ENCODE measurements at regions not wholly inside any gene's neighbourhood (a gene's known extent, or its start where the extent isn't known, plus 50 kb on each side); places are given as distances from the start of the nearest gene placed in this dataset.
A peak's percentile ranks its signal among the peaks of the same experiment; 100 is the strongest.

- Histone ChIP-seq H3K4me2 (ENCODE audit: insufficient read depth, low read length) (no peak overlapping the region), H3K27me3 (ENCODE audit: insufficient read depth, low read length) (no peaks in the 10 kb centered on the region), H3K9me3 (ENCODE audit: low read depth, low read length) (peaks cover 2% of the 10 kb centered on the region), H4K20me1 (ENCODE audit: insufficient read depth, low read length) (no peaks in the 10 kb centered on the region), H3K4me3 (ENCODE audit: insufficient read depth, low read length) (no peak overlapping the region), H2AFZ (ENCODE audit: low read length) (no peak overlapping the region), H3K27ac (ENCODE audit: low read depth, low read length) (no peak overlapping the region), H3K79me2 (ENCODE audit: insufficient read depth, low read length) (no peaks in the 10 kb centered on the region), H3K36me3 (ENCODE audit: insufficient read depth, low read length) (no peaks in the 10 kb centered on the region), H3K4me1 (ENCODE audit: insufficient read depth, low read length) (no peaks in the 10 kb centered on the region)
- DNase-seq (ENCODE audit: insufficient read length, low spot score, missing footprints) = no peak
- no peak for TF ChIP-seq CTCF (IDR thresholded peaks at IDR 0.05; ENCODE audit: extremely low read depth, low read depth, low read length)
These were observed 1084.6 kb upstream of the TMEFF2 start for GRCh38 chr2:193279361-193279760.

- Histone ChIP-seq H3K9me3 (ENCODE audit: low read depth, low read length) (no peaks in the 10 kb centered on the region), H2AFZ (ENCODE audit: low read length) (no peak overlapping the region), H3K4me3 (ENCODE audit: insufficient read depth, low read length) (no peak overlapping the region), H3K4me2 (ENCODE audit: insufficient read depth, low read length) (no peak overlapping the region), H3K79me2 (ENCODE audit: insufficient read depth, low read length) (no peaks in the 10 kb centered on the region), H3K36me3 (ENCODE audit: insufficient read depth, low read length) (no peaks in the 10 kb centered on the region), H3K27me3 (ENCODE audit: insufficient read depth, low read length) (no peaks in the 10 kb centered on the region), H3K4me1 (ENCODE audit: insufficient read depth, low read length) (no peaks in the 10 kb centered on the region), H3K27ac (ENCODE audit: low read depth, low read length) (no peak overlapping the region), H4K20me1 (ENCODE audit: insufficient read depth, low read length) (no peaks in the 10 kb centered on the region)
- no peak for DNase-seq (ENCODE audit: insufficient read length, low spot score, missing footprints)
- no peak for TF ChIP-seq CTCF (IDR thresholded peaks at IDR 0.05; ENCODE audit: extremely low read depth, low read depth, low read length)
These were observed 1082.3 kb upstream of the TMEFF2 start for GRCh38 chr2:193276988-193277387.

DNA sequence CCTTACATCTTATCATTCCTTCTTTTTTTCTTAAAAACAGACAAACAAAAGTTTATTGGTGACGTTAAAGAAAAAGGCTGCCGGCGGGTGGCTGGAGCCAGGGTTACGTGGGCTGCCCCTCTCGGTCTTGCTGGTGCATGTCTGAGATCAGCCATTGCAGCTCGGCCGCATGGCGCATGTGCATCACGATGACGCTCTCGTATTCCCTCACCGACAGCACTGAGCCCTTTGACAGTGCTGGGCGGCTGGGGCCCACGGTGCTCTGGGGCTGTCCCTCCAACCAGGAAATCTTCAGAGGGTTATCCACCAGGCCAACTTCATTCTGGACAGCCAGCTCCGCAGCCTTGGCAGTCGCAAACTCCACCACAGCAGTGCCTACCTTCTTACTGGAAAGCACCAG, 1081.8 kb upstream of the TMEFF2 start:
- no peaks in the 10 kb centered on the region for H3K79me2 ChIP-seq (ENCODE audit: insufficient read depth, low read length)
- TF ChIP-seq CTCF (IDR thresholded peaks at IDR 0.05; ENCODE audit: extremely low read depth, low read depth, low read length) = no peak
- no peak overlapping the region for H2AFZ ChIP-seq (ENCODE audit: low read length)
- no peak overlapping the region for H3K4me2 ChIP-seq (ENCODE audit: insufficient read depth, low read length)
- H3K27ac ChIP-seq (ENCODE audit: low read depth, low read length) = no peak overlapping the region
- DNase-seq (ENCODE audit: insufficient read length, low spot score, missing footprints) = no peak
- H4K20me1 ChIP-seq (ENCODE audit: insufficient read depth, low read length) = no peaks in the 10 kb centered on the region
- H3K4me3 ChIP-seq (ENCODE audit: insufficient read depth, low read length) = no peak overlapping the region
- no peaks in the 10 kb centered on the region for H3K36me3 ChIP-seq (ENCODE audit: insufficient read depth, low read length)
- no peaks in the 10 kb centered on the region for H3K4me1 ChIP-seq (ENCODE audit: insufficient read depth, low read length)
- H3K9me3 ChIP-seq (ENCODE audit: low read depth, low read length) = no peaks in the 10 kb centered on the region
- H3K27me3 ChIP-seq (ENCODE audit: insufficient read depth, low read length) = no peaks in the 10 kb centered on the region

GRCh38 chr2:193276069-193276468, 1081.3 kb upstream of the TMEFF2 start:
- Histone ChIP-seq H3K36me3 (ENCODE audit: insufficient read depth, low read length) (no peaks in the 10 kb centered on the region), H2AFZ (ENCODE audit: low read length) (no peak overlapping the region), H3K9me3 (ENCODE audit: low read depth, low read length) (no peaks in the 10 kb centered on the region), H4K20me1 (ENCODE audit: insufficient read depth, low read length) (no peaks in the 10 kb centered on the region), H3K79me2 (ENCODE audit: insufficient read depth, low read length) (no peaks in the 10 kb centered on the region), H3K4me3 (ENCODE audit: insufficient read depth, low read length) (no peak overlapping the region), H3K27me3 (ENCODE audit: insufficient read depth, low read length) (no peaks in the 10 kb centered on the region), H3K4me1 (ENCODE audit: insufficient read depth, low read length) (no peaks in the 10 kb centered on the region), H3K27ac (ENCODE audit: low read depth, low read length) (no peak overlapping the region), H3K4me2 (ENCODE audit: insufficient read depth, low read length) (no peak overlapping the region)
- peak; percentile 25 for DNase-seq (ENCODE audit: insufficient read length, low spot score, missing footprints)
- no peak for TF ChIP-seq CTCF (IDR thresholded peaks at IDR 0.05; ENCODE audit: extremely low read depth, low read depth, low read length)

Data from osteoblast (primary cell).